GM21529 (cell line): ENCODE measurements at regions not wholly inside any gene's neighbourhood (a gene's known extent, or its start where the extent isn't known, plus 50 kb on each side); places are given as distances from the start of the nearest gene placed in this dataset.
A peak's percentile ranks its signal among the peaks of the same experiment; 100 is the strongest.
"Not testable (repeated sequence)": the region's sequence is repeated elsewhere in the genome, so short reads cannot be mapped to it uniquely, and the experiment has no call there.

Experiments
- ATAC-seq: cut with Tn5 transposase; IDR thresholded peaks from one replicate; pipeline ENCODE4 v1.9.1; 2021; ENCODE audit not compliant: unreplicated experiment

- no peak for ATAC-seq
Measured at GRCh38 chr17:20935740-20936139, 107.1 kb downstream of the USP22 start.

- ATAC-seq, result no peak
Measured at GRCh38 chr17:20938244-20938643, 104.6 kb downstream of the USP22 start.

GRCh38 chr17:20938988-20939615 lies 103.7 kb downstream of the USP22 start:
- no peak for ATAC-seq

GRCh38 chr17:20941872-20942271 lies 100.9 kb downstream of the USP22 start:
- ATAC-seq, result no peak

- ATAC-seq, result peak; percentile 61
Measured at GRCh38 chr17:20944014-20944865, 98.6 kb downstream of the USP22 start.

- not testable (repeated sequence) for ATAC-seq
Measured at GRCh38 chr17:20947708-20948107, 95.1 kb downstream of the USP22 start.

- no peak for ATAC-seq
Measured at GRCh38 chr17:20948984-20949777, 93.6 kb downstream of the USP22 start.
